Activated B cell treated with CpG ODN at 0.5 μM for 24 hours (primary cell): ENCODE measurements at regions not wholly inside any gene's neighbourhood (a gene's known extent, or its start where the extent isn't known, plus 50 kb on each side); places are given as distances from the start of the nearest gene placed in this dataset.
"Not testable (repeated sequence)": the region's sequence is repeated elsewhere in the genome, so short reads cannot be mapped to it uniquely, and the experiment has no call there.

Experiments used
- ATAC-seq: fragments of 200-7000 bp; cut with Tn5 transposase; one replicate; pipeline ENCODE4 v1.10.0; 2021; ENCODE audit warnings: low read depth, mild to moderate bottlenecking, moderate library complexity
- CTCF ChIA-PET: fragments of 350-600 bp; sonication (Branson Sonifier 250); formaldehyde crosslinking; loops from one replicate; lab custom pipeline; 2021; ENCODE audit warnings: antibody characterized with exemption; lab: Charles Lee
- POLR2A ChIA-PET: fragments of 350-600 bp; sonication (Branson Sonifier 250); formaldehyde crosslinking; loops from one replicate; lab custom pipeline; 2021; ENCODE audit warnings: antibody characterized with exemption; lab: Charles Lee
- DNase-seq: peaks from one replicate; pipeline ENCODE4 v3.0.0; 2022
- H3K27ac Mint-ChIP-seq: one replicate; pipeline ENCODE4 v1.8.0; 2020; ENCODE audit warnings: mixed read lengths
- H3K27me3 Mint-ChIP-seq: one replicate; pipeline ENCODE4 v1.8.0; 2021; ENCODE audit warnings: mixed read lengths
- H3K36me3 Mint-ChIP-seq: one replicate; pipeline ENCODE4 v1.8.0; 2021; ENCODE audit warnings: low read depth, mixed read lengths
- H3K4me1 Mint-ChIP-seq: one replicate; pipeline ENCODE4 v1.8.0; 2021; ENCODE audit warnings: mixed read lengths
- H3K4me3 Mint-ChIP-seq: one replicate; pipeline ENCODE4 v1.8.0; 2020; ENCODE audit warnings: mild to moderate bottlenecking, mixed read lengths
- H3K9me3 Mint-ChIP-seq: one replicate; pipeline ENCODE4 v1.8.0; 2020; ENCODE audit warnings: mixed read lengths
- intact Hi-C: fragments of 100-400 bp; cut with micrococcal nuclease; formaldehyde crosslinking; loops from one replicate; pipeline ENCODE4 v1.15.1; 2024
- TF ChIP-seq, protein P1 (sequence below): fragments of 200-600 bp; IDR thresholded peaks from one replicate; pipeline ENCODE4 v1.8.0; 2022; ENCODE audit warnings: antibody characterized with exemption, mild to moderate bottlenecking

- H3K27me3 Mint-ChIP-seq, H3K4me3 Mint-ChIP-seq, DNase-seq, POLR2A ChIA-PET, intact Hi-C loops, H3K27ac Mint-ChIP-seq, H3K9me3 Mint-ChIP-seq, H3K4me1 Mint-ChIP-seq, ATAC-seq, H3K36me3 Mint-ChIP-seq, CTCF ChIA-PET: not testable (repeated sequence)
Observed at GRCh38 chrY:7588176-7588575, 676.6 kb upstream of the AMELY start.

- Mint-ChIP-seq H3K9me3 (no peaks in the 10 kb centered on the region), H3K27me3 (no peaks in the 10 kb centered on the region), H3K27ac (no peak overlapping the region), H3K4me1 (peaks cover 11% of the 10 kb centered on the region), H3K36me3 (no peaks in the 10 kb centered on the region), H3K4me3 (no peak overlapping the region)
- ChIA-PET POLR2A (no interaction called here), CTCF (no interaction called here)
- intact Hi-C loops: no loop called here
- TF ChIP-seq, protein P1, sequence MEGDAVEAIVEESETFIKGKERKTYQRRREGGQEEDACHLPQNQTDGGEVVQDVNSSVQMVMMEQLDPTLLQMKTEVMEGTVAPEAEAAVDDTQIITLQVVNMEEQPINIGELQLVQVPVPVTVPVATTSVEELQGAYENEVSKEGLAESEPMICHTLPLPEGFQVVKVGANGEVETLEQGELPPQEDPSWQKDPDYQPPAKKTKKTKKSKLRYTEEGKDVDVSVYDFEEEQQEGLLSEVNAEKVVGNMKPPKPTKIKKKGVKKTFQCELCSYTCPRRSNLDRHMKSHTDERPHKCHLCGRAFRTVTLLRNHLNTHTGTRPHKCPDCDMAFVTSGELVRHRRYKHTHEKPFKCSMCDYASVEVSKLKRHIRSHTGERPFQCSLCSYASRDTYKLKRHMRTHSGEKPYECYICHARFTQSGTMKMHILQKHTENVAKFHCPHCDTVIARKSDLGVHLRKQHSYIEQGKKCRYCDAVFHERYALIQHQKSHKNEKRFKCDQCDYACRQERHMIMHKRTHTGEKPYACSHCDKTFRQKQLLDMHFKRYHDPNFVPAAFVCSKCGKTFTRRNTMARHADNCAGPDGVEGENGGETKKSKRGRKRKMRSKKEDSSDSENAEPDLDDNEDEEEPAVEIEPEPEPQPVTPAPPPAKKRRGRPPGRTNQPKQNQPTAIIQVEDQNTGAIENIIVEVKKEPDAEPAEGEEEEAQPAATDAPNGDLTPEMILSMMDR: no peak
- ATAC-seq (no peak), DNase-seq (no peak)
Observed at GRCh38 chrY:7562541-7562940, 651.0 kb upstream of the AMELY start.

DNA sequence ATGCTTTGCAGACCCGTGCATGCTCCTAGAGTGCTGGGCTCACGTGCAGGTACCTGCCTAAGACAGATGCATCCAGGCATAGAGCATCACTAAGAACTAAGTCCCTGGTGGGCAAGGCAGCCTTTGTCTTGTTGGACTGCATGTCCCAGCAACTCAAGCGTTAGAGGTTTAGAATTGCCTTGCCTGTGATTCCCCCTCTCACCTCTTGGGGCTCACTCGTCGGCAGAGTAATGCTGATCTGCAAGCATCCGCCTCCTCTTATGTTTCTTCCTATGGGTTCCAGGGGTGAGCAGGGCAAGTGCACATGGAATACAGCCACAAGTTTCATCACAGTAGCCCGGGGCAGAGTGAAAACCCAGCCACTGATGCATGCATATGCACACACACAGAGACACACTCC lies 646.1 kb upstream of the AMELY start:
- intact Hi-C loops: no loop called here
- Mint-ChIP-seq H3K4me1 (peaks cover 11% of the 10 kb centered on the region), H3K27ac (no peak overlapping the region), H3K27me3 (no peaks in the 10 kb centered on the region), H3K9me3 (no peaks in the 10 kb centered on the region), H3K36me3 (no peaks in the 10 kb centered on the region), H3K4me3 (no peak overlapping the region)
- no peak for DNase-seq
- POLR2A ChIA-PET: no interaction called here
- ATAC-seq: no peak
- CTCF ChIA-PET: no interaction called here
- TF ChIP-seq, protein P1: no peak

- H3K9me3 Mint-ChIP-seq: no peaks in the 10 kb centered on the region
- TF ChIP-seq, protein P1: no peak
- intact Hi-C loops: no loop called here
- ATAC-seq (no peak), DNase-seq (no peak)
- ChIA-PET POLR2A (no interaction called here), CTCF (no interaction called here)
- H3K36me3 Mint-ChIP-seq: no peaks in the 10 kb centered on the region
- H3K4me1 Mint-ChIP-seq: no peaks in the 10 kb centered on the region
- no peak overlapping the region for H3K27ac Mint-ChIP-seq
- no peak overlapping the region for H3K4me3 Mint-ChIP-seq
- no peaks in the 10 kb centered on the region for H3K27me3 Mint-ChIP-seq
Observed at GRCh38 chrY:7555006-7555405, 643.5 kb upstream of the AMELY start.

DNA sequence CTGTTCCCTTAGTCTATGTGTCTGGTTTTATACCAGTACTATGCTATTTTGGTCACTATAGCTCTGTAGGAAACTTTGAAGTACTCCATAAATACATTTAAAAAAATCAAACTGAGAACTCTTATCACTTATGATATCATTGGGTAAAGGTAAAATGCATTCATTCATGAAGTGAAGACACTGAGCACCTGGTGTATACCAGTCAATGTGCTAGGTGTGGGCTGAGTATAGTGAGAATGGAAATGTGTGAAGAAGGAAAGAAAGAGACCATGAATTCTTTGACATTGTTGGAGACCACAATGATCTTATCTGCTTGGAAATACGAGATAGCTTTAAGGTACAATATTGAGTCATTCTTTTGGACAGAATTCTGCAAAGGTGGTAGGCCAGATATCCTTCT lies 633.5 kb upstream of the AMELY start:
- TF ChIP-seq, protein P1: no peak
- H3K27me3 Mint-ChIP-seq: no peaks in the 10 kb centered on the region
- intact Hi-C loops: no loop called here
- H3K36me3 Mint-ChIP-seq: no peaks in the 10 kb centered on the region
- ATAC-seq (no peak), DNase-seq (no peak)
- H3K4me3 Mint-ChIP-seq: no peak overlapping the region
- H3K27ac Mint-ChIP-seq: no peak overlapping the region
- ChIA-PET POLR2A (no interaction called here), CTCF (no interaction called here)
- H3K9me3 Mint-ChIP-seq: no peaks in the 10 kb centered on the region
- H3K4me1 Mint-ChIP-seq: no peaks in the 10 kb centered on the region

DNA sequence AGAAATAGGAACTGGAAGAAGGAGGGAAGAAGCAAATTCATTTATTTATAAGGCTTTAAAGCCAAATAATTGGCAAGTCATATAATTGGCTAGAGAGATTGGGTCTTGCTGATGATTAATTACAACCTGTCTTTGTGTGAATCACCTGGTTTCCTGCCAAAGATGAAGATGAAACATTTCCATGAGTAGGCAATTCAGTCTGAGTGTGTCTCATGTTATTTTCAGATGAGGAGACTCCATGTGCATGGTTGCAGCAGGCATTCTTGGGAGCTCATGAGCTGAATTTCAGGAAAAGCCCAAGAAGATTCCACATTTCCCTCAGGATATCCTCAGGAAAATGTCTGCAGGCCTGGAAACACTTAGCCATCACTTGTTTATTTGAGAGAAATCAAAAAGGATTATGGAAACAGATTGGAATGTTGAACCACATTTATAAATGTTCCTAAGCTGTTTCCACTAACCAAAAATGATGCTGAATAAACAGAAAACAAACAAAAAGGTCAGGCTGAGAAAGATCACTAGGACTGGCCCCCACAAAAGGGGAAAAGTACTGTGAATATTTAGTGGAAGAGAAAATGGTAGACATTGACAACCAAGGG lies 632.7 kb upstream of the AMELY start:
- POLR2A ChIA-PET: no interaction called here
- DNase-seq (no peak), ATAC-seq (no peak)
- no peaks in the 10 kb centered on the region for H3K36me3 Mint-ChIP-seq
- H3K4me1 Mint-ChIP-seq: no peaks in the 10 kb centered on the region
- intact Hi-C loops: no loop called here
- no peak overlapping the region for H3K27ac Mint-ChIP-seq
- no peaks in the 10 kb centered on the region for H3K27me3 Mint-ChIP-seq
- TF ChIP-seq, protein P1: no peak
- no peak overlapping the region for H3K4me3 Mint-ChIP-seq
- CTCF ChIA-PET: no interaction called here
- no peaks in the 10 kb centered on the region for H3K9me3 Mint-ChIP-seq
